ENCODE measurements at regions not wholly inside any gene's neighbourhood (a gene's known extent, or its start where the extent isn't known, plus 50 kb on each side); places are given as distances from the start of the nearest gene placed in this dataset.

DNA sequence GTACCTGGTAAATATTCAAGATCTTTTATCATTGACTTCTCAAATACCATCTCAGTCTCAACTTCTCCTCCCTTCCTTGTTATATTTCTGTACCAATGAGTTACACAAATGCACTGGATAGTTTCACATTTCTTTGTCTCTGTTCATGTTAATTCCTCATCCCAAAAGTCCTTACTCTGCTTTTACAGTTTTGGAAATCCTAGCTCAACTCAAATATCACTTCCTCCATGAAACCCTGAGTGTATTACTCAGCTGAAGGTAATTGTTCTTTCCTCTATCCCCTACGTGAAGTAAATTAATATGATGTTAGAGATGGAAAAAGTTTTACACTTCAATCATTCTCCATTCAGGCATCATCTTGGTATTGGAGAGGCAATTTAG is 241.5 kb downstream of the TLE4 start:
- WGBS, 2 donors: 58 to 59% methylated on average over 1 of the region's 1 CpG
- Histone ChIP-seq H3K4me3 (no peak overlapping the region), H3K9me3 (no peaks in the 10 kb centered on the region), H3K4me1 (peaks cover 0 to 5% (median 0%) of the 10 kb centered on the region in 4 donors), H3K27ac (no peak overlapping the region), H3K27me3 (no peaks in the 10 kb centered on the region), H3K36me3 (no peaks in the 10 kb centered on the region)
- no peak for TF ChIP-seq CTCF (IDR thresholded peaks at IDR 0.05)
- no peak for TF ChIP-seq POLR2AphosphoS5 (IDR thresholded peaks at IDR 0.05)
- no peak for TF ChIP-seq EP300 (IDR thresholded peaks at IDR 0.05)
- no peak for TF ChIP-seq POLR2A (IDR thresholded peaks at IDR 0.05)
- no peak for ATAC-seq (ENCODE audit: low FRiP score in 2 of 2)
- no peak for DNase-seq

DNA sequence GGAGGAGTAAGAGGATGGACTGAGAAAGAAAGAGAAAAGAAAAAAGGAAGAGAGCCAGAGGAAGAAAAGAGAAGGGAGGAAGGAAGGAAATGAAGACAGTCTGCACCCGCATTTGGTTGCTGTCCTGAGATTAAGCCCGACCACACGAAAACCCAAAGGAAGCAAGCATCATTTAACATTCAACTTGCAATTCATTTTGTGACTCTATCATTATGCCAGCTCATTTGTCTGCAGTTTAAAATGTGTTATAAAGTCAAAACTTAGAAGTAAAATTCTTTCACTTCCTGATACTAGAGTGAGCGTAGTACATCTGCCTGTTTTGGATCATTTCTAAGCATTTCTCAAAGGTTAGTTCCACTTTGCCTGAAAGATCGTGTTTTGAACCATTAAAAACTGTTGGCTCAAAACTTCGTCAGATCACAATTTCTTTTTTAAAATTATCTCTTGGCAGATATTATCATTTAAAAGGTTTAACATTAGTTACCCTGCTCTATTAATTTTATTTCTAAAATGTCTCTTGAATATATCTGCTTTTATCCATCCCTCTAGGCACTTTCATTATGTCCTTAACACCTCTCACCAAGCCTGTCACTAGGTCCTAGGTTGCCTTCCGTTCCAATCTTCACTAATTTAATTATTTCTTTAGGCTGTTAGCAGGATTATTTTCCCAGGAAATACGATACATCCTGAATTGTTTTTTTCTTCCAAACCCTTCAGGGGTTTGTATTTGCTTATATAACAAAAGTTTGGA is 240.9 kb downstream of the TLE4 start:
- TF ChIP-seq POLR2AphosphoS5 (IDR thresholded peaks at IDR 0.05) (no peak), EP300 (IDR thresholded peaks at IDR 0.05) (no peak), CTCF (IDR thresholded peaks at IDR 0.05) (no peak), POLR2A (IDR thresholded peaks at IDR 0.05) (no peak)
- peak overlapping the region in 2 of 4 donors; percentile 2 to 5 for H3K4me3 ChIP-seq
- H3K9me3 ChIP-seq: no peaks in the 10 kb centered on the region
- H3K36me3 ChIP-seq: no peaks in the 10 kb centered on the region
- H3K27ac ChIP-seq: no peak overlapping the region
- H3K4me1 ChIP-seq: peaks cover 0 to 5% (median 0%) of the 10 kb centered on the region in 4 donors
- WGBS, 2 donors: 42 to 44% methylated on average over 8 of the region's 8 CpGs
- H3K27me3 ChIP-seq: no peaks in the 10 kb centered on the region
- ATAC-seq (ENCODE audit: low FRiP score in 2 of 2) (peak in 1 of 2 donors; percentile 33), DNase-seq (no peak)

- Histone ChIP-seq H3K36me3 (no peaks in the 10 kb centered on the region), H3K27ac (no peak overlapping the region), H3K4me1 (peaks cover 0 to 5% (median 0%) of the 10 kb centered on the region in 4 donors), H3K9me3 (no peaks in the 10 kb centered on the region), H3K4me3 (no peak overlapping the region), H3K27me3 (no peaks in the 10 kb centered on the region)
- DNase-seq (no peak), ATAC-seq (ENCODE audit: low FRiP score in 2 of 2) (no peak)
- no peak for TF ChIP-seq EP300 (IDR thresholded peaks at IDR 0.05)
- no peak for TF ChIP-seq CTCF (IDR thresholded peaks at IDR 0.05)
- TF ChIP-seq POLR2AphosphoS5 (IDR thresholded peaks at IDR 0.05): no peak
- no peak for TF ChIP-seq POLR2A (IDR thresholded peaks at IDR 0.05)
- WGBS, 2 donors: 62 to 70% methylated on average over 3 of the region's 3 CpGs
Measured at GRCh38 chr9:79812099-79812498, 240.3 kb downstream of the TLE4 start.

DNA sequence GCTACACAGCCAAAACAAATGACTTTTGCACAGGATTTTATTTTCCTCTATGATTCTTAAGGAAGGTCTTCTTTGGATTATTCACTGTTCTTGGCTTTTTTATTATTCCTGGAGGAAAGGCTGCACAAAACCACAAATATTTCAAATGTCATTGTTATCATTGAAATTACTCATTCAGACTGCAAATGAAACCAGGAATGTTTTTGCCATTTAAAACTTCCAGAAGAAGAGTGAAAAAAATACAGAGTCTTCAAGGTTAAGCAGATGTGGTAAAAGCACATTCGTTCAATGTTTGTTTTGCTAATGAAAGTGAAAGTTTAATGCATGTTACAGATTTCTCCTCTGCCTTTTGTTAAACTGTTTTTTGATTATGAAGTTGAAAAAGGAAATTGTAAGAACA is 238.2 kb downstream of the TLE4 start:
- Histone ChIP-seq H3K9me3 (no peaks in the 10 kb centered on the region), H3K36me3 (no peaks in the 10 kb centered on the region), H3K27ac (no peak overlapping the region), H3K4me3 (no peak overlapping the region), H3K4me1 (peaks cover 0 to 5% (median 0%) of the 10 kb centered on the region in 4 donors), H3K27me3 (no peaks in the 10 kb centered on the region)
- ATAC-seq (ENCODE audit: low FRiP score in 2 of 2) (peak in 1 of 2 donors; percentile 53), DNase-seq (no peak)
- no peak for TF ChIP-seq CTCF (IDR thresholded peaks at IDR 0.05)
- no peak for TF ChIP-seq POLR2AphosphoS5 (IDR thresholded peaks at IDR 0.05)
- TF ChIP-seq EP300 (IDR thresholded peaks at IDR 0.05): no peak
- no peak for TF ChIP-seq POLR2A (IDR thresholded peaks at IDR 0.05)
- WGBS, 2 donors: 3 to 5% methylated on average over 1 of the region's 1 CpG

Data from upper lobe of left lung (tissue), 6 donors.